Thoracic aorta (tissue), 2 donors: ENCODE measurements at regions not wholly inside any gene's neighbourhood (a gene's known extent, or its start where the extent isn't known, plus 50 kb on each side); places are given as distances from the start of the nearest gene placed in this dataset.

ENCODE experiments used
- ATAC-seq: fragments of 150-250 bp; one replicate; pipeline ENCODE4 v1.8.0; 2017; ENCODE audit warnings: low read depth; ENCODE audit not compliant: insufficient number of reproducible peaks, low FRiP score
- DNase-seq: peaks from one replicate; pipeline ENCODE4 v3.0.0-alpha.2; 2020; ENCODE audit warnings: low spot score
- H3K27ac ChIP-seq, 2 donors: fragments of 200-600 bp; sonication (generic); 1 replicate in 1 of 2; 2 replicates in 1 of 2; pipeline ENCODE4 v1.5.1; 2016; ENCODE audit warnings: mild to moderate bottlenecking in 2 of 2, moderate library complexity in 2 of 2
- H3K27me3 ChIP-seq: fragments of 200-600 bp; sonication (generic); replicated peaks from 2 replicates; pipeline ENCODE4 v1.6.0; 2016; ENCODE audit warnings: mild to moderate bottlenecking; ENCODE audit not compliant: insufficient read depth
- H3K36me3 ChIP-seq: fragments of 200-600 bp; sonication (generic); one replicate; pipeline ENCODE4 v1.5.1; 2016
- H3K4me1 ChIP-seq, 2 donors: fragments of 200-600 bp; sonication (generic); 1 replicate in 1 of 2; 2 replicates in 1 of 2; pipeline versions ENCODE4 v1.5.1 to v1.6.0; 2016; ENCODE audit warnings: low read depth in 2 of 2, mild to moderate bottlenecking in 1 of 2; ENCODE audit not compliant: control insufficient read depth in 1 of 2
- H3K4me3 ChIP-seq: fragments of 200-600 bp; sonication (generic); 2 replicates; pipeline ENCODE4 v1.5.1; 2016; ENCODE audit warnings: mild to moderate bottlenecking
- H3K9me3 ChIP-seq: fragments of 200-600 bp; sonication (generic); 2 replicates; pipeline ENCODE4 v1.5.1; 2016
- CTCF ChIP-seq: fragments of 200-600 bp; sonication (generic); IDR thresholded peaks from one replicate; pipeline ENCODE4 v1.5.1; 2019; ENCODE audit warnings: antibody characterized with exemption

GRCh38 chr13:47508527-47509228 lies 492.4 kb downstream of the SUCLA2 start:
- ATAC-seq (no peak), DNase-seq (no peak)
- no peaks in the 10 kb centered on the region for H3K27me3 ChIP-seq
- no peak for TF ChIP-seq CTCF
- H3K4me1 ChIP-seq = no peaks in the 10 kb centered on the region
- no peaks in the 10 kb centered on the region for H3K9me3 ChIP-seq
- no peaks in the 10 kb centered on the region for H3K36me3 ChIP-seq
- no peak overlapping the region for H3K4me3 ChIP-seq
- H3K27ac ChIP-seq = no peak overlapping the region

- no peak for DNase-seq
- no peaks in the 10 kb centered on the region for H3K4me1 ChIP-seq
- no peak overlapping the region for H3K27ac ChIP-seq
- ATAC-seq = no peak
- H3K9me3 ChIP-seq = no peaks in the 10 kb centered on the region
- no peaks in the 10 kb centered on the region for H3K27me3 ChIP-seq
- no peak for TF ChIP-seq CTCF
- H3K36me3 ChIP-seq = no peaks in the 10 kb centered on the region
- no peak overlapping the region for H3K4me3 ChIP-seq
These were observed 497.6 kb downstream of the SUCLA2 start for GRCh38 chr13:47503475-47503874.

GRCh38 chr13:47502166-47502565 lies 498.9 kb downstream of the SUCLA2 start:
- TF ChIP-seq CTCF = no peak
- DNase-seq (no peak), ATAC-seq (no peak)
- no peaks in the 10 kb centered on the region for H3K27me3 ChIP-seq
- no peak overlapping the region for H3K4me3 ChIP-seq
- no peak overlapping the region for H3K27ac ChIP-seq
- H3K4me1 ChIP-seq = no peaks in the 10 kb centered on the region
- no peaks in the 10 kb centered on the region for H3K36me3 ChIP-seq
- no peaks in the 10 kb centered on the region for H3K9me3 ChIP-seq

GRCh38 chr13:47499358-47500150 lies 501.5 kb downstream of the SUCLA2 start:
- H3K27me3 ChIP-seq = no peaks in the 10 kb centered on the region
- TF ChIP-seq CTCF = no peak
- ATAC-seq = no peak

GRCh38 chr13:47484548-47484947 lies 516.5 kb downstream of the SUCLA2 start:
- Histone ChIP-seq H3K4me1 (no peaks in the 10 kb centered on the region), H3K27ac (no peak overlapping the region), H3K36me3 (no peaks in the 10 kb centered on the region), H3K4me3 (no peak overlapping the region), H3K27me3 (no peaks in the 10 kb centered on the region), H3K9me3 (no peaks in the 10 kb centered on the region)
- DNase-seq = no peak
- no peak for TF ChIP-seq CTCF
- ATAC-seq = no peak

More at GRCh38 chr13:47499358-47500150, 501.5 kb downstream of the SUCLA2 start:
- Histone ChIP-seq H3K36me3 (no peaks in the 10 kb centered on the region), H3K4me1 (no peaks in the 10 kb centered on the region), H3K27ac (no peak overlapping the region), H3K4me3 (no peak overlapping the region), H3K9me3 (no peaks in the 10 kb centered on the region)
- no peak for DNase-seq
